ENCODE measurements at regions not wholly inside any gene's neighbourhood (a gene's known extent, or its start where the extent isn't known, plus 50 kb on each side); places are given as distances from the start of the nearest gene placed in this dataset.
"Not testable (repeated sequence)": the region's sequence is repeated elsewhere in the genome, so short reads cannot be mapped to it uniquely, and the experiment has no call there.

- Histone ChIP-seq H3K4me3 (no peak overlapping the region), H3K4me1 (no peaks in the 10 kb centered on the region), H3K36me3 (no peaks in the 10 kb centered on the region), H3K27me3 (no peaks in the 10 kb centered on the region), H3K9me3 (no peaks in the 10 kb centered on the region), H3K27ac (no peak overlapping the region)
- TF ChIP-seq CTCF (IDR thresholded peaks at IDR 0.05) = no peak
- intact Hi-C loops (cut with DNase I) = no loop called here
- no peak for DNase-seq (ENCODE audit: low spot score in 2 of 2)
These were observed 104.9 kb upstream of the SPATA12 start for GRCh38 chr3:56955492-56956111.

GRCh38 chr3:56954125-56954524, 106.3 kb upstream of the SPATA12 start:
- TF ChIP-seq CTCF (IDR thresholded peaks at IDR 0.05) = no peak
- intact Hi-C loops (cut with DNase I) = no loop called here
- no peak for DNase-seq (ENCODE audit: low spot score in 2 of 2)
- no peaks in the 10 kb centered on the region for H3K27me3 ChIP-seq
- H3K4me1 ChIP-seq = no peaks in the 10 kb centered on the region
- H3K27ac ChIP-seq = no peak overlapping the region
- no peaks in the 10 kb centered on the region for H3K9me3 ChIP-seq
- no peak overlapping the region for H3K4me3 ChIP-seq
- H3K36me3 ChIP-seq = no peaks in the 10 kb centered on the region

- intact Hi-C loops (cut with DNase I) = no loop called here
- Histone ChIP-seq H3K9me3 (no peaks in the 10 kb centered on the region), H3K4me1 (no peaks in the 10 kb centered on the region), H3K27ac (no peak overlapping the region), H3K4me3 (no peak overlapping the region), H3K27me3 (no peaks in the 10 kb centered on the region), H3K36me3 (no peaks in the 10 kb centered on the region)
- DNase-seq (ENCODE audit: low spot score in 2 of 2) = no peak
- TF ChIP-seq CTCF (IDR thresholded peaks at IDR 0.05) = no peak
These were observed 107.6 kb upstream of the SPATA12 start for GRCh38 chr3:56952846-56953245.

- no peak for TF ChIP-seq CTCF (IDR thresholded peaks at IDR 0.05)
- H3K27ac ChIP-seq = no peak overlapping the region
- no peaks in the 10 kb centered on the region for H3K4me1 ChIP-seq
- DNase-seq (ENCODE audit: low spot score in 2 of 2) = no peak
- no peak overlapping the region for H3K4me3 ChIP-seq
- H3K36me3 ChIP-seq = no peaks in the 10 kb centered on the region
- intact Hi-C loops (cut with DNase I) = no loop called here
- no peaks in the 10 kb centered on the region for H3K27me3 ChIP-seq
- no peaks in the 10 kb centered on the region for H3K9me3 ChIP-seq
These were observed 108.4 kb upstream of the SPATA12 start for GRCh38 chr3:56952061-56952460.

- no peak for DNase-seq (ENCODE audit: low spot score in 2 of 2)
- Histone ChIP-seq H3K36me3 (no peaks in the 10 kb centered on the region), H3K4me1 (no peaks in the 10 kb centered on the region), H3K27ac (no peak overlapping the region), H3K27me3 (no peaks in the 10 kb centered on the region), H3K9me3 (no peaks in the 10 kb centered on the region), H3K4me3 (no peak overlapping the region)
- intact Hi-C loops (cut with DNase I) = no loop called here
- TF ChIP-seq CTCF (IDR thresholded peaks at IDR 0.05) = no peak
These were observed 109.1 kb upstream of the SPATA12 start for GRCh38 chr3:56951366-56951765.

GRCh38 chr3:56945378-56945777, 115.1 kb upstream of the SPATA12 start:
- H3K4me1 ChIP-seq; DNase-seq (ENCODE audit: low spot score in 2 of 2); H3K36me3 ChIP-seq; H3K27ac ChIP-seq; H3K27me3 ChIP-seq; H3K4me3 ChIP-seq; intact Hi-C loops (cut with DNase I); H3K9me3 ChIP-seq: not testable (repeated sequence)
